ENCODE measurements at regions not wholly inside any gene's neighbourhood (a gene's known extent, or its start where the extent isn't known, plus 50 kb on each side); places are given as distances from the start of the nearest gene placed in this dataset.
"Not testable (repeated sequence)": the region's sequence is repeated elsewhere in the genome, so short reads cannot be mapped to it uniquely, and the experiment has no call there.

DNA sequence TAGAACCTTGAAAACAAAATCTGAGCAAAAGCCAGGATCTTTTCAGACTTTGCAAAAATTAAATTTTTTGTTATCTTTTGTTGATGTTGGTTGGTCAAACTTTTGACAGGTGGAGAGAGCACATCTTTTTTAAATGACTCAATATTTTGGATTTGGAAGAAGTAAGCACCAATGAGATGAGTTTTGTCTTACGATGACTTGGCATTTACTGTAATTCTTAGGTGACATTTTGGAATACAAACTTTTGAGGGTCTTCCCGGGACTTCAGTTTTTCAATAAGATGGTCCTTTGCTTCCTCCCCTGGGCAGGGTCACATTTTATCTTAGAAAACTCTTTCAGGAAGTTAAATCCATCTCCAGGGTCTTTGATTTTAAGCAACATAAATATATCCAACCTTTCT lies 423.9 kb downstream of the HS3ST3B1 start:
- Mint-ChIP-seq H3K36me3 (ENCODE audit: insufficient read depth, unreplicated experiment) (no peaks in the 10 kb centered on the region), H3K27me3 (ENCODE audit: insufficient read depth, unreplicated experiment) (no peaks in the 10 kb centered on the region), H3K4me3 (ENCODE audit: unreplicated experiment) (no peak overlapping the region), H3K9me3 (ENCODE audit: unreplicated experiment) (no peaks in the 10 kb centered on the region), H3K27ac (ENCODE audit: unreplicated experiment) (no peak overlapping the region), H3K4me1 (ENCODE audit: low read depth, unreplicated experiment) (no peaks in the 10 kb centered on the region)
- no TSS peak for BruUV-seq (replicated peaks)
- TF ChIP-seq, protein P1, sequence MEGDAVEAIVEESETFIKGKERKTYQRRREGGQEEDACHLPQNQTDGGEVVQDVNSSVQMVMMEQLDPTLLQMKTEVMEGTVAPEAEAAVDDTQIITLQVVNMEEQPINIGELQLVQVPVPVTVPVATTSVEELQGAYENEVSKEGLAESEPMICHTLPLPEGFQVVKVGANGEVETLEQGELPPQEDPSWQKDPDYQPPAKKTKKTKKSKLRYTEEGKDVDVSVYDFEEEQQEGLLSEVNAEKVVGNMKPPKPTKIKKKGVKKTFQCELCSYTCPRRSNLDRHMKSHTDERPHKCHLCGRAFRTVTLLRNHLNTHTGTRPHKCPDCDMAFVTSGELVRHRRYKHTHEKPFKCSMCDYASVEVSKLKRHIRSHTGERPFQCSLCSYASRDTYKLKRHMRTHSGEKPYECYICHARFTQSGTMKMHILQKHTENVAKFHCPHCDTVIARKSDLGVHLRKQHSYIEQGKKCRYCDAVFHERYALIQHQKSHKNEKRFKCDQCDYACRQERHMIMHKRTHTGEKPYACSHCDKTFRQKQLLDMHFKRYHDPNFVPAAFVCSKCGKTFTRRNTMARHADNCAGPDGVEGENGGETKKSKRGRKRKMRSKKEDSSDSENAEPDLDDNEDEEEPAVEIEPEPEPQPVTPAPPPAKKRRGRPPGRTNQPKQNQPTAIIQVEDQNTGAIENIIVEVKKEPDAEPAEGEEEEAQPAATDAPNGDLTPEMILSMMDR (IDR thresholded peaks at IDR 0.05; ENCODE audit: insufficient read depth in 1 of 2, low read depth in 1 of 2, low read length in 1 of 2, severe bottlenecking in 1 of 2, unreplicated experiment in 1 of 2), result no peak
- ChIA-PET CTCF (no interaction called here), POLR2A (no interaction called here)
- Histone ChIP-seq H3K27me3 (replicated peaks; ENCODE audit: control insufficient read depth, insufficient read depth, low read length) (no peaks in the 10 kb centered on the region), H3K4me1 (no peaks in the 10 kb centered on the region), H3K36me3 (ENCODE audit: control insufficient read depth, insufficient read depth, low read length) (no peaks in the 10 kb centered on the region), H3K9me3 (no peaks in the 10 kb centered on the region), H3K4me3 (ENCODE audit: low read depth, low read length) (no peak overlapping the region)
- intact Hi-C loops (cut with micrococcal nuclease; ENCODE audit: unreplicated experiment), result no loop called here
- no peak for DNase-seq

DNA sequence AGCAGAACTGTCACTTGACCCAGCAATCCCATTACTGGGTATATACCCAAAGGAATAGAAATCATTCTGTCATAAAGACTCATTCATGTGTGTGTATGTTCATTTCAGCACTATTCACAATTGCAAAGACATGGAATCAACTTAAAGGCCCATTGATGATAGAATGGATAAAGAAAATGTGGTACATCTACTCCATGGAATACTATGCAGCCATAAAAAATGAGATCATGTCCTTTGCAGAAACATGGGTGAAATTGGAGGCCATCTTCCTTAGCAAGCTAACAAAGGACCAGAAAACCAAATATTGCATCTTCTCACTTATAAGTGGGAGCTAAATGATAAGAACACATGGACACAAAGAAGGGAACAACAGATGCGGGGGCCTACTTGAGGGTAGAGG lies 422.5 kb downstream of the HS3ST3B1 start:
- CTCF ChIA-PET; POLR2A ChIA-PET; H3K9me3 Mint-ChIP-seq (ENCODE audit: unreplicated experiment); intact Hi-C loops (cut with micrococcal nuclease; ENCODE audit: unreplicated experiment); H3K27ac Mint-ChIP-seq (ENCODE audit: unreplicated experiment); H3K4me3 Mint-ChIP-seq (ENCODE audit: unreplicated experiment); H3K9me3 ChIP-seq; H3K27me3 Mint-ChIP-seq (ENCODE audit: insufficient read depth, unreplicated experiment); DNase-seq; H3K36me3 ChIP-seq (ENCODE audit: control insufficient read depth, insufficient read depth, low read length); H3K4me1 Mint-ChIP-seq (ENCODE audit: low read depth, unreplicated experiment); BruUV-seq (replicated peaks); H3K4me1 ChIP-seq; H3K27me3 ChIP-seq (replicated peaks; ENCODE audit: control insufficient read depth, insufficient read depth, low read length); H3K36me3 Mint-ChIP-seq (ENCODE audit: insufficient read depth, unreplicated experiment); H3K4me3 ChIP-seq (ENCODE audit: low read depth, low read length): not testable (repeated sequence)

DNA sequence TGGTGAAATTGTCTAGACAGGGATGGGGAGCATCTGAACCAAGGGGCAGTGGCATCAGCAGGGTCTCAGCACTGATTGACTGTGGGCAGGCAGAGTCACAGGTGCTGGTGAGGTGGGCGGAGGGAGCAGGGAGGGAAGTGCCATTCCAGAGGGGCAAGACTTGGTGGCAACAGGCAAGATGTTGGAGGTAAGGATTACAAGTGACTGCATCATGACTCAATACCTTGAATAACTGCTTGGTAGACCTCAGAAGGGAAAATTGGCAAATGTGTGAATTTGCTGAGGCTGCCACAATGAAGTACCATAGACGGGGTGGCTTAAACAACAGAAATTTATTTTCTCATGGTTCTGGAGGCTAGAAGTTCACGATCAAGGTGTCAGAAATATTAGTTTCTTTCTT lies 419.1 kb downstream of the HS3ST3B1 start:
- Histone ChIP-seq H3K36me3 (ENCODE audit: control insufficient read depth, insufficient read depth, low read length) (no peaks in the 10 kb centered on the region), H3K4me1 (no peaks in the 10 kb centered on the region), H3K9me3 (no peaks in the 10 kb centered on the region), H3K27me3 (replicated peaks; ENCODE audit: control insufficient read depth, insufficient read depth, low read length) (no peaks in the 10 kb centered on the region), H3K4me3 (ENCODE audit: low read depth, low read length) (no peak overlapping the region)
- TF ChIP-seq, protein P1 (IDR thresholded peaks at IDR 0.05; ENCODE audit: insufficient read depth in 1 of 2, low read depth in 1 of 2, low read length in 1 of 2, severe bottlenecking in 1 of 2, unreplicated experiment in 1 of 2), result no peak
- Mint-ChIP-seq H3K36me3 (ENCODE audit: insufficient read depth, unreplicated experiment) (no peaks in the 10 kb centered on the region), H3K9me3 (ENCODE audit: unreplicated experiment) (no peaks in the 10 kb centered on the region), H3K27me3 (ENCODE audit: insufficient read depth, unreplicated experiment) (peaks cover 2% of the 10 kb centered on the region), H3K4me3 (ENCODE audit: unreplicated experiment) (no peak overlapping the region), H3K4me1 (ENCODE audit: low read depth, unreplicated experiment) (no peaks in the 10 kb centered on the region), H3K27ac (ENCODE audit: unreplicated experiment) (no peak overlapping the region)
- intact Hi-C loops (cut with micrococcal nuclease; ENCODE audit: unreplicated experiment), result no loop called here
- ChIA-PET CTCF (interaction anchor here (0.5 kb wide), 1 partner anchor 37 kb away, joined by 4 read pairs; no protein-coding TSS in a partner anchor), POLR2A (no interaction called here)
- DNase-seq, result no peak
- BruUV-seq (replicated peaks), result no TSS peak

DNA sequence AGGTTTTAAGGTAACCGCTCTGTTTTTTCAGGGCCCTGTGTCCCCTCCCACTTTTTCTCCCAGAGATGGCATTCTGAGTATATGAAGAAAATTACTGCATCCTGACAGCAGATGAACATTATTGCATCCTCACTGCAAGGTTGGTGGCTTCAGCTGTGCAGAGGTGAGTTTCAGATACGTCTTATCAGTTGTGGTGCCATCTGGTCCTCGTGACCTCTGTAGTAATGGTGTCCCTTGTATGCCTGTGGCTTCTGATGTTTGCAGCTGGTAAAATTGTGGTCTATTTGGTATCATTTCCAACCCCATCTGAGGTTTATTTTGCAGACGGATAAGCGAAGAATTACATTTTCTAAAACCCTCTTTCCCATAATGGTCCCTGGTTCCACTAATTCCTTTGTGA lies 417.0 kb downstream of the HS3ST3B1 start:
- intact Hi-C loops (cut with micrococcal nuclease; ENCODE audit: unreplicated experiment), result no loop called here
- CTCF ChIA-PET, result no interaction called here
- TF ChIP-seq, protein P1 (IDR thresholded peaks at IDR 0.05; ENCODE audit: insufficient read depth in 1 of 2, low read depth in 1 of 2, low read length in 1 of 2, severe bottlenecking in 1 of 2, unreplicated experiment in 1 of 2), result no peak
- peaks cover 2% of the 10 kb centered on the region for H3K27me3 Mint-ChIP-seq (ENCODE audit: insufficient read depth, unreplicated experiment)
- DNase-seq, result no peak
- no peaks in the 10 kb centered on the region for H3K9me3 Mint-ChIP-seq (ENCODE audit: unreplicated experiment)
- H3K36me3 Mint-ChIP-seq (ENCODE audit: insufficient read depth, unreplicated experiment), result no peaks in the 10 kb centered on the region
- no peak overlapping the region for H3K4me3 Mint-ChIP-seq (ENCODE audit: unreplicated experiment)
- Histone ChIP-seq H3K36me3 (ENCODE audit: control insufficient read depth, insufficient read depth, low read length) (no peaks in the 10 kb centered on the region), H3K4me1 (no peaks in the 10 kb centered on the region), H3K9me3 (no peaks in the 10 kb centered on the region), H3K4me3 (ENCODE audit: low read depth, low read length) (no peak overlapping the region), H3K27me3 (replicated peaks; ENCODE audit: control insufficient read depth, insufficient read depth, low read length) (no peaks in the 10 kb centered on the region)
- no peak overlapping the region for H3K27ac Mint-ChIP-seq (ENCODE audit: unreplicated experiment)
- POLR2A ChIA-PET, result no interaction called here
- no TSS peak for BruUV-seq (replicated peaks)
- no peaks in the 10 kb centered on the region for H3K4me1 Mint-ChIP-seq (ENCODE audit: low read depth, unreplicated experiment)

Measured in Caco-2 (cell line).